Endothelial cell of umbilical vein (primary cell): ENCODE measurements at regions not wholly inside any gene's neighbourhood (a gene's known extent, or its start where the extent isn't known, plus 50 kb on each side); places are given as distances from the start of the nearest gene placed in this dataset.

ENCODE experiments used
- BruUV-seq: library from RNA; stranded (reverse); fragments of 400-500 nt; replicated peaks from 2 replicates; lab custom pipeline; 2021; lab: Mats Ljungman, UMichigan
- CTCF ChIA-PET: fragments of 300-600, 350-600 bp; sonication (Branson Sonifier 250); formaldehyde crosslinking; loops from one replicate; lab custom pipeline; 2021; ENCODE audit warnings: antibody characterized with exemption, inconsistent platforms; lab: Charles Lee
- POLR2A ChIA-PET: fragments of 300-600, 350-600 bp; sonication (Branson Sonifier 250); formaldehyde crosslinking; loops from one replicate; lab custom pipeline; 2021; ENCODE audit warnings: antibody characterized with exemption, inconsistent platforms; lab: Charles Lee
- DNase-seq: peaks from one replicate; pipeline ENCODE4 v3.0.0-alpha.2; 2011; ENCODE audit warnings: low read depth, low spot score
- FAIRE-seq: peaks from 2 replicates; lab custom pipeline; 2011; peaks lifted over from hg19 to GRCh38; lab: Jason Lieb, UNC
- H2AFZ ChIP-seq: 2 replicates; pipeline ENCODE4 v1.6.0; 2012; ENCODE audit warnings: low read depth, low read length, control low read depth, inconsistent platforms
- H3K27ac ChIP-seq: 2 replicates; pipeline ENCODE4 v1.5.1; 2011; ENCODE audit warnings: low read depth, mild to moderate bottlenecking, control low read depth, low read length, moderate library complexity; ENCODE audit not compliant: insufficient read depth
- H3K27me3 ChIP-seq, 2 experiments: 2 replicates each; pipeline versions ENCODE4 v1.6.0 to v1.6.1; 2011; ENCODE audit warnings: low read length in 2 of 2, mixed read lengths in 1 of 2; ENCODE audit not compliant: control insufficient read depth in 2 of 2, insufficient read depth in 2 of 2
- H3K36me3 ChIP-seq, 2 experiments: 2 replicates in 1 of 2; 3 replicates in 1 of 2; pipeline ENCODE4 v1.5.1; 2011; ENCODE audit warnings: low read length in 2 of 2, mild to moderate bottlenecking in 1 of 2, moderate library complexity in 1 of 2; ENCODE audit not compliant: control insufficient read depth in 2 of 2, insufficient read depth in 2 of 2; ENCODE audit errors: extremely low read depth in 1 of 2
- H3K4me1 ChIP-seq: 3 replicates; pipeline ENCODE4 v1.5.1; 2011; ENCODE audit warnings: mild to moderate bottlenecking, low read length; ENCODE audit not compliant: control insufficient read depth, insufficient read depth; ENCODE audit errors: extremely low read depth
- H3K4me2 ChIP-seq: 2 replicates; pipeline ENCODE4 v1.6.1; 2011; ENCODE audit warnings: low read length, control low read depth, mixed read lengths; ENCODE audit not compliant: insufficient read depth
- H3K4me3 ChIP-seq, 3 experiments: fragments of 200-600 bp in 1 of 3; sonication (generic), shearing (Covaris generic) in 1 of 3; replicated peaks in 1 of 3; 2 replicates each; pipeline ENCODE4 v1.5.1; 2011 to 2016; ENCODE audit warnings: control low read depth in 3 of 3, low read length in 3 of 3, mild to moderate bottlenecking in 2 of 3, inconsistent platforms in 1 of 3, low read depth in 1 of 3, moderate library complexity in 1 of 3; ENCODE audit not compliant: insufficient read depth in 1 of 3
- H3K79me2 ChIP-seq: 2 replicates; pipeline ENCODE4 v1.6.0; 2012; ENCODE audit warnings: low read length, inconsistent platforms; ENCODE audit not compliant: control insufficient read depth, insufficient read depth
- H3K9ac ChIP-seq: replicated peaks from 2 replicates; pipeline ENCODE3; 2011; ENCODE audit warnings: low read length, control low read depth; ENCODE audit not compliant: insufficient read depth; ENCODE audit errors: extremely low read depth
- H3K9me1 ChIP-seq: replicated peaks from 3 replicates; pipeline ENCODE4 v1.6.0; 2011; ENCODE audit warnings: mild to moderate bottlenecking, low read length; ENCODE audit not compliant: control insufficient read depth, insufficient read depth; ENCODE audit errors: extremely low read depth
- H3K9me3 ChIP-seq: replicated peaks from 2 replicates; pipeline ENCODE4 v1.5.1; 2012; ENCODE audit warnings: low read length, inconsistent platforms; ENCODE audit not compliant: control insufficient read depth, insufficient read depth
- H4K20me1 ChIP-seq: replicated peaks from 2 replicates; pipeline ENCODE3; 2011; ENCODE audit warnings: mild to moderate bottlenecking, low read length; ENCODE audit not compliant: control insufficient read depth, insufficient read depth; ENCODE audit errors: extremely low read depth
- CTCF ChIP-seq, 2 donors: IDR thresholded peaks; 1 replicate in 1 of 2; 2 replicates in 1 of 2; pipeline ENCODE4 v1.5.1; 2011; ENCODE audit warnings: low read length in 2 of 2, mild to moderate bottlenecking in 2 of 2, moderate library complexity in 2 of 2, control low read depth in 1 of 2, inconsistent platforms in 1 of 2, low read depth in 1 of 2; ENCODE audit not compliant: insufficient read depth in 1 of 2; ENCODE audit errors: extremely low read depth in 1 of 2
- EZH2 ChIP-seq: IDR thresholded peaks from 2 replicates; pipeline ENCODE4 v1.6.1; 2012; ENCODE audit warnings: borderline replicate concordance, low read depth, mild to moderate bottlenecking, moderate library complexity, low read length, inconsistent platforms; ENCODE audit not compliant: severe bottlenecking
- FOS ChIP-seq: IDR thresholded peaks from 2 replicates; pipeline ENCODE4 v1.6.1; 2011; ENCODE audit warnings: mild to moderate bottlenecking, low read length, moderate library complexity, borderline replicate concordance; ENCODE audit not compliant: insufficient read depth
- GATA2 ChIP-seq: IDR thresholded peaks from 2 replicates; pipeline ENCODE4 v1.7.0; 2011; ENCODE audit warnings: low read depth, mild to moderate bottlenecking, moderate library complexity, mixed read lengths, low read length; ENCODE audit not compliant: insufficient read length, insufficient read depth
- JUN ChIP-seq: IDR thresholded peaks from 2 replicates; pipeline ENCODE4 v1.6.1; 2011; ENCODE audit warnings: borderline replicate concordance, low read depth; ENCODE audit not compliant: insufficient read length, insufficient read depth
- MAX ChIP-seq: IDR thresholded peaks from 2 replicates; pipeline ENCODE4 v1.6.1; 2011; ENCODE audit not compliant: insufficient read depth, insufficient read length
- MYC ChIP-seq: IDR thresholded peaks from one replicate; pipeline ENCODE4 v1.6.1; 2011; ENCODE audit warnings: mild to moderate bottlenecking, low read depth, low read length
- POLR2A ChIP-seq: IDR thresholded peaks from 2 replicates; pipeline ENCODE4 v1.6.1; 2012; ENCODE audit warnings: low read depth, mild to moderate bottlenecking, control low read depth, low read length
- POLR2AphosphoS5 ChIP-seq: IDR thresholded peaks from 2 replicates; pipeline ENCODE4 v1.6.1; 2012; ENCODE audit warnings: low read depth, mild to moderate bottlenecking, control low read depth, low read length, moderate library complexity; ENCODE audit not compliant: insufficient read depth
- dilution Hi-C: fragments of 300-500 bp; cut with MboI; formaldehyde crosslinking; loops from one replicate; pipeline ENCODE4 v1.15.0; 2019; ENCODE audit warnings: low sequenced_read_pairs; ENCODE audit not compliant: extremely low pct_ligation_motif_present
- intact Hi-C: fragments of 100-400 bp; cut with micrococcal nuclease; formaldehyde crosslinking; loops from one replicate; pipeline ENCODE4 v1.10.0; 2022

GRCh38 chr3:1037631-1038030 is 55.2 kb upstream of the CNTN6 start:
- Histone ChIP-seq H3K79me2 (no peaks in the 10 kb centered on the region), H3K9me1 (no peaks in the 10 kb centered on the region), H3K9ac (no peak overlapping the region), H3K4me1 (no peaks in the 10 kb centered on the region), H3K36me3 (no peaks in the 10 kb centered on the region), H3K4me2 (no peak overlapping the region), H3K27ac (no peak overlapping the region), H4K20me1 (no peaks in the 10 kb centered on the region), H2AFZ (no peak overlapping the region), H3K4me3 (no peak overlapping the region), H3K9me3 (no peaks in the 10 kb centered on the region), H3K27me3 (no peaks in the 10 kb centered on the region)
- ChIA-PET POLR2A (no interaction called here), CTCF (no interaction called here)
- no peak for TF ChIP-seq MAX
- TF ChIP-seq GATA2, result no peak
- no peak for TF ChIP-seq FOS
- no peak for TF ChIP-seq CTCF (IDR thresholded peaks at IDR 0.05; ENCODE audit: extremely low read depth in 1 of 2, insufficient read depth in 1 of 2, low read depth in 1 of 2, low read length in 2 of 2)
- no peak for TF ChIP-seq JUN
- no peak for TF ChIP-seq POLR2A
- TF ChIP-seq MYC, result no peak
- no peak for TF ChIP-seq POLR2AphosphoS5
- no peak for TF ChIP-seq EZH2
- DNase-seq (no peak), FAIRE-seq (no peak)
- intact Hi-C loops (no loop called here), dilution Hi-C loops (no loop called here)
- BruUV-seq, result no TSS peak
